ENCODE measurements at regions not wholly inside any gene's neighbourhood (a gene's known extent, or its start where the extent isn't known, plus 50 kb on each side); places are given as distances from the start of the nearest gene placed in this dataset.

GRCh38 chr5:122705851-122706250 lies 69.0 kb upstream of the SNX2 start (continued):
- TF ChIP-seq REST (IDR thresholded peaks at IDR 0.05; ENCODE audit: low read depth, low read length) (no peak), ELF1 (IDR thresholded peaks at IDR 0.05) (no peak), ZBTB33 (IDR thresholded peaks at IDR 0.05; ENCODE audit: borderline replicate concordance, low read depth) (no peak), TAF1 (IDR thresholded peaks at IDR 0.05; ENCODE audit: borderline replicate concordance, low read depth, low read length) (no peak)

- no peak overlapping the region for H3K9ac ChIP-seq
- ChIA-PET CTCF (interaction anchor here (1.2 kb wide), 1 partner anchor 13 kb away, joined by 3 read pairs; no protein-coding TSS in a partner anchor), POLR2A (no interaction called here)
- H2AFZ ChIP-seq (ENCODE audit: low read depth), result no peak overlapping the region
- no peaks in the 10 kb centered on the region for H3K9me2 ChIP-seq
- H3K27ac ChIP-seq (ENCODE audit: low read depth in 2 of 2, low read length in 1 of 2), result no peak overlapping the region
- no peak overlapping the region for H3K4me2 ChIP-seq
- H3K27me3 ChIP-seq (ENCODE audit: insufficient read depth), result no peaks in the 10 kb centered on the region
- no peaks in the 10 kb centered on the region for H3K36me3 ChIP-seq (replicated peaks in 1 of 2; ENCODE audit: control insufficient read depth in 1 of 2, insufficient read depth in 2 of 2, low read length in 1 of 2)
- no peaks in the 10 kb centered on the region for H3K4me1 ChIP-seq (ENCODE audit: control insufficient read depth in 1 of 2, insufficient read depth in 2 of 2, low read depth in 1 of 2, low read length in 1 of 2)
- H3K4me3 ChIP-seq (ENCODE audit: low read depth in 2 of 2, low read length in 1 of 2), result no peak overlapping the region
- H4K20me1 ChIP-seq (ENCODE audit: insufficient read depth), result no peaks in the 10 kb centered on the region
- TF ChIP-seq EZH2phosphoT487 (IDR thresholded peaks at IDR 0.05; ENCODE audit: borderline replicate concordance, low read depth) (no peak), FOSL2 (IDR thresholded peaks at IDR 0.05; ENCODE audit: borderline replicate concordance, low read depth) (no peak), RCOR1 (IDR thresholded peaks at IDR 0.05; ENCODE audit: low read length) (no peak), NRF1 (IDR thresholded peaks at IDR 0.05; ENCODE audit: low read depth, low read length) (no peak), MXI1 (IDR thresholded peaks at IDR 0.05; ENCODE audit: low read depth, low read length) (no peak), TEAD4 (IDR thresholded peaks at IDR 0.05; ENCODE audit: borderline replicate concordance, insufficient read depth) (no peak), GATA2 (CRISPR knock-in tag; IDR thresholded peaks at IDR 0.05) (no peak), CTCF (IDR thresholded peaks at IDR 0.05) (no peak), REST (IDR thresholded peaks at IDR 0.05; ENCODE audit: low read depth, low read length) (no peak), RAD21 (IDR thresholded peaks at IDR 0.05; ENCODE audit: low read length) (no peak), EP300 (IDR thresholded peaks at IDR 0.05; ENCODE audit: borderline replicate concordance in 1 of 2, low read depth in 1 of 2, low read length in 1 of 2) (no peak), MAX (IDR thresholded peaks at IDR 0.05; ENCODE audit: low read depth) (no peak), FOXJ3 (CRISPR knock-in tag; IDR thresholded peaks at IDR 0.05) (no peak)
- H3F3A ChIP-seq (replicated peaks; ENCODE audit: insufficient read depth), result peaks cover 2% of the 10 kb centered on the region
- H3K79me2 ChIP-seq (ENCODE audit: insufficient read depth), result no peaks in the 10 kb centered on the region
- DNase-seq, result no peak
- H3K9me3 ChIP-seq, result no peaks in the 10 kb centered on the region
These were observed 67.1 kb upstream of the SNX2 start for GRCh38 chr5:122707796-122708195.
